Testis (tissue), 2 donors: ENCODE measurements at regions not wholly inside any gene's neighbourhood (a gene's known extent, or its start where the extent isn't known, plus 50 kb on each side); places are given as distances from the start of the nearest gene placed in this dataset.

Experiments used
- DNase-seq: peaks from one replicate; pipeline ENCODE4 v3.0.0-alpha.2; 2019
- H3K27ac ChIP-seq, 2 donors: fragments of 200-600 bp; sonication (generic); one replicate each; pipeline ENCODE4 v1.5.1; 2019
- H3K27me3 ChIP-seq: fragments of 200-600 bp; sonication (generic); one replicate; pipeline ENCODE4 v1.5.1; 2019
- H3K36me3 ChIP-seq: fragments of 200-600 bp; sonication (generic); one replicate; pipeline ENCODE4 v1.5.1; 2017; ENCODE audit warnings: low read depth; ENCODE audit errors: missing control alignments
- H3K4me1 ChIP-seq: fragments of 200-600 bp; sonication (generic); one replicate; pipeline ENCODE4 v1.5.1; 2019
- H3K4me3 ChIP-seq, 2 donors: fragments of 200-600 bp; sonication (generic); one replicate each; pipeline ENCODE4 v1.5.1; 2017 to 2019
- H3K9me3 ChIP-seq: fragments of 200-600 bp; sonication (generic); one replicate; pipeline ENCODE4 v1.5.1; 2017
- POLR2A ChIP-seq: fragments of 450-650 bp; IDR thresholded peaks from one replicate; pipeline ENCODE4 v1.6.1; 2017; ENCODE audit warnings: antibody characterized with exemption, mild to moderate bottlenecking, moderate library complexity
- WGBS, 2 donors: methylation state at CpG; one replicate each; pipeline ENCODE4 v1.1.5; 2018; 5-methylcytosine and 5-hydroxymethylcytosine counted together
- intact Hi-C: fragments of 100-400 bp; cut with DNase I; formaldehyde crosslinking; loops from one replicate; pipeline ENCODE4 v1.15.1; 2023; ENCODE audit warnings: low total_unique reads
- TF ChIP-seq, protein P1 (sequence below), 3 experiments: fragments of 450-650 bp in 2 of 3; fragments of 200-600 bp in 1 of 3; sonication (generic) in 1 of 3; IDR thresholded peaks; one replicate each; pipeline ENCODE4 v1.5.1; 2016 to 2019; ENCODE audit warnings: antibody characterized with exemption in 3 of 3, mild to moderate bottlenecking in 2 of 3, moderate library complexity in 1 of 3

GRCh38 chr11:119935349-119935925 is 202.5 kb downstream of the TRIM29 start:
- no peaks in the 10 kb centered on the region for H3K27me3 ChIP-seq

DNA sequence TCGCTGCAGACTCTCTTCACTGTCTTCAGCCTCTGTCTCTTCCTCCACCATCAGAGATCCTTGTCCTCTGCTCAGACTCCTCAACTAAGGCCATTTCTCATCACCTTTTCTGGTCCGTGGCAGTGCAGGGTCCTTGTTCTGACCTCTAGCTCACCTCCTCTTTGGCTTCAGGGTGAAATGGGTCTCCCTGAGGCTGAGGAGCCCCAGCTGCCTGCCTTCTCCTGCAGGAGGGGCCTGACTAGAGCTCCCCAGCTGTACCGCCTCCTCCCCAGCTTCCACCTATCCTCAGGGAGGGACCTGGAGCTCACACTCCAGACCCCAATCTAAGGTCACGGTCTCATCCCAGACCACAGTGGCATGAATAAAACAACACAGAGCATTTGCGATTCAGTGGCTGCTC is 203.0 kb downstream of the TRIM29 start:
- H3K36me3 ChIP-seq = no peaks in the 10 kb centered on the region
- no peak for DNase-seq
- no peak overlapping the region for H3K27ac ChIP-seq
- H3K4me1 ChIP-seq = no peaks in the 10 kb centered on the region
- intact Hi-C loops = no loop called here
- TF ChIP-seq, protein P1, sequence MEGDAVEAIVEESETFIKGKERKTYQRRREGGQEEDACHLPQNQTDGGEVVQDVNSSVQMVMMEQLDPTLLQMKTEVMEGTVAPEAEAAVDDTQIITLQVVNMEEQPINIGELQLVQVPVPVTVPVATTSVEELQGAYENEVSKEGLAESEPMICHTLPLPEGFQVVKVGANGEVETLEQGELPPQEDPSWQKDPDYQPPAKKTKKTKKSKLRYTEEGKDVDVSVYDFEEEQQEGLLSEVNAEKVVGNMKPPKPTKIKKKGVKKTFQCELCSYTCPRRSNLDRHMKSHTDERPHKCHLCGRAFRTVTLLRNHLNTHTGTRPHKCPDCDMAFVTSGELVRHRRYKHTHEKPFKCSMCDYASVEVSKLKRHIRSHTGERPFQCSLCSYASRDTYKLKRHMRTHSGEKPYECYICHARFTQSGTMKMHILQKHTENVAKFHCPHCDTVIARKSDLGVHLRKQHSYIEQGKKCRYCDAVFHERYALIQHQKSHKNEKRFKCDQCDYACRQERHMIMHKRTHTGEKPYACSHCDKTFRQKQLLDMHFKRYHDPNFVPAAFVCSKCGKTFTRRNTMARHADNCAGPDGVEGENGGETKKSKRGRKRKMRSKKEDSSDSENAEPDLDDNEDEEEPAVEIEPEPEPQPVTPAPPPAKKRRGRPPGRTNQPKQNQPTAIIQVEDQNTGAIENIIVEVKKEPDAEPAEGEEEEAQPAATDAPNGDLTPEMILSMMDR (IDR thresholded peaks at IDR 0.05) = no peak
- no peak for TF ChIP-seq POLR2A
- H3K9me3 ChIP-seq = no peaks in the 10 kb centered on the region
- H3K27me3 ChIP-seq = no peaks in the 10 kb centered on the region
- 75 to 76% methylated on average over 5 of the region's 5 CpGs for WGBS, 2 donors
- no peak overlapping the region for H3K4me3 ChIP-seq

More at GRCh38 chr11:119935349-119935925, 202.5 kb downstream of the TRIM29 start:
- Histone ChIP-seq H3K4me1 (no peaks in the 10 kb centered on the region), H3K27ac (no peak overlapping the region), H3K4me3 (no peak overlapping the region), H3K36me3 (no peaks in the 10 kb centered on the region), H3K9me3 (no peaks in the 10 kb centered on the region)
- no peak for DNase-seq
- intact Hi-C loops = no loop called here
- TF ChIP-seq, protein P1 (IDR thresholded peaks at IDR 0.05) = no peak
- no peak for TF ChIP-seq POLR2A
- WGBS, 2 donors = 70 to 88% methylated on average over 2 to 7 of the region's 7 CpGs

DNA sequence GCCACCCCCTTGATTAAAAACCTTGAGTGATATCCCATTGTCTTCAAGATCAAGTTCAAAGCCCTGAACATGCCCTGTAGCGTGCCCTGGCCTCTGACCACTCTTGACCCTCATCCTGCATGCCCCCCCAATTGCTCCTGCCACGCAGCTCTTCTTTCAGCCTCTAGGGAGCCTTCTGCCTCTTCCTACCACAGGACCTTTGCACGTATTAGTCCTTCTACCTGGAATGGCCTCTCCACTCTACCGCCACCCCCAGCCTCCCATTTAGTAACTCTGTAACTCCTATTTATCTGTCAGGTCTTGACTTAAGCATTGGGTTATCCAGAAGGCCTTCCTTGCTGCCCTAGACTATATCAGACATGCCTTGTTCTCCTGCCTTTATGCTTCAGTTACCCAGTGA is 203.6 kb downstream of the TRIM29 start:
- Histone ChIP-seq H3K4me1 (no peaks in the 10 kb centered on the region), H3K27ac (no peak overlapping the region), H3K9me3 (no peaks in the 10 kb centered on the region), H3K4me3 (no peak overlapping the region), H3K36me3 (no peaks in the 10 kb centered on the region), H3K27me3 (no peaks in the 10 kb centered on the region)
- DNase-seq = no peak
- WGBS, 2 donors = 89 to 90% methylated on average over 4 of the region's 4 CpGs
- intact Hi-C loops = no loop called here
- TF ChIP-seq, protein P1 (IDR thresholded peaks at IDR 0.05) = no peak
- TF ChIP-seq POLR2A = no peak

DNA sequence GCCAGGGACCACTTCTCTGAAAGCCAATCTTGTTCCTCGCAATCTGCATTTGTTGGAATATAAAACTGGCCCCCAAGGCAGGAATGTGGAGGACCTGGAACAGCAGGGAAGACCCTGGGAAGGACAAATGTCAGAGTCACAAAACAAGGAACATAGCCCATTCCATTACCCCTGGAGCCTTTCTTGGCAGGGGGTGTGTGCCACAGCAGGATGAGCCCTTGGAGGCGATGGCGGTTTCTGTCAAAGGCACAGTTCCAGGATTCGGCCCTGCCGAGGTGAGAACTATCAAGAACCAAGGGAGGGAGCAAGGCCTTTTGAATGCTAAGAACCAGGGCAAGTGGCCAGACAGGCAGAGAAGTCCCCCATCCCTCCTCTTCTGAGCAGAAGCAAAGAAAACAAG is 204.3 kb downstream of the TRIM29 start:
- TF ChIP-seq, protein P1 (IDR thresholded peaks at IDR 0.05) = no peak
- TF ChIP-seq POLR2A = no peak
- intact Hi-C loops = no loop called here
- no peaks in the 10 kb centered on the region for H3K36me3 ChIP-seq
- no peaks in the 10 kb centered on the region for H3K4me1 ChIP-seq
- DNase-seq = no peak
- no peak overlapping the region for H3K4me3 ChIP-seq
- no peaks in the 10 kb centered on the region for H3K27me3 ChIP-seq
- 57 to 63% methylated on average over 5 of the region's 5 CpGs for WGBS, 2 donors
- H3K27ac ChIP-seq = no peak overlapping the region
- H3K9me3 ChIP-seq = no peaks in the 10 kb centered on the region

- WGBS, 2 donors = 72 to 76% methylated on average over 9 of the region's 9 CpGs
- Histone ChIP-seq H3K36me3 (no peaks in the 10 kb centered on the region), H3K9me3 (no peaks in the 10 kb centered on the region), H3K27ac (no peak overlapping the region), H3K4me1 (no peaks in the 10 kb centered on the region), H3K27me3 (no peaks in the 10 kb centered on the region), H3K4me3 (no peak overlapping the region)
- DNase-seq = no peak
- TF ChIP-seq POLR2A = no peak
- TF ChIP-seq, protein P1 (IDR thresholded peaks at IDR 0.05) = no peak
- intact Hi-C loops = no loop called here
Measured at GRCh38 chr11:119932828-119933562, 204.0 kb upstream of the NECTIN1 start.
